PC-3 (cell line): ENCODE measurements at regions not wholly inside any gene's neighbourhood (a gene's known extent, or its start where the extent isn't known, plus 50 kb on each side); places are given as distances from the start of the nearest gene placed in this dataset.

Experiments used
- ATAC-seq: fragments of 200-7000 bp; cut with Tn5 transposase; 2 replicates; pipeline ENCODE4 v1.9.1; 2020; ENCODE audit warnings: mild to moderate bottlenecking, moderate library complexity
- BruUV-seq: library from RNA; stranded (reverse); fragments of 400-500 nt; replicated peaks from 2 replicates; lab custom pipeline; 2021; lab: Mats Ljungman, UMichigan
- CTCF ChIA-PET: fragments of 300-600 bp; sonication (Branson Sonifier 250); formaldehyde crosslinking; loops from one replicate; lab custom pipeline; 2022; ENCODE audit warnings: antibody characterized with exemption; lab: Charles Lee
- POLR2A ChIA-PET: fragments of 300-600 bp; sonication (Branson Sonifier 250); formaldehyde crosslinking; loops from one replicate; lab custom pipeline; 2022; ENCODE audit warnings: antibody characterized with exemption; ENCODE audit not compliant: unreplicated experiment; lab: Charles Lee
- DNase-seq: peaks from one replicate; pipeline ENCODE4 v3.0.0-alpha.2; 2015
- H2AFZ ChIP-seq: fragments of 300-600 bp; sonication (generic); 2 replicates; pipeline ENCODE4 v1.6.0; 2016; ENCODE audit warnings: antibody characterized with exemption, low read length
- H3F3A ChIP-seq: fragments of 300-600 bp; sonication (generic); one replicate; pipeline ENCODE4 v1.6.0; 2017; ENCODE audit warnings: antibody characterized with exemption, low read length, control low read depth, mild to moderate bottlenecking; ENCODE audit not compliant: unreplicated experiment
- H3K27ac ChIP-seq: fragments of 300-600 bp; sonication (generic); 2 replicates; pipeline ENCODE4 v1.5.1; 2016; ENCODE audit warnings: mild to moderate bottlenecking, low read length
- H3K27me3 ChIP-seq: fragments of 300-600 bp; sonication (generic); 2 replicates; pipeline ENCODE4 v1.6.1; 2016; ENCODE audit warnings: low read length, mixed read lengths
- H3K36me3 ChIP-seq: fragments of 300-600 bp; sonication (generic); 2 replicates; pipeline ENCODE4 v1.6.1; 2016; ENCODE audit warnings: low read depth, mixed run types, low read length, mixed read lengths
- H3K4me1 ChIP-seq: fragments of 300-600 bp; sonication (generic); 2 replicates; pipeline ENCODE4 v1.5.1; 2016; ENCODE audit warnings: low read length; ENCODE audit not compliant: insufficient read depth
- H3K4me2 ChIP-seq: fragments of 300-600 bp; sonication (generic); 2 replicates; pipeline ENCODE4 v1.6.0; 2016; ENCODE audit warnings: low read length
- H3K4me3 ChIP-seq: fragments of 300-600 bp; sonication (generic); 2 replicates; pipeline ENCODE4 v1.5.1; 2016; ENCODE audit warnings: mild to moderate bottlenecking, low read length, mixed read lengths
- H3K79me2 ChIP-seq: fragments of 300-600 bp; sonication (generic); 2 replicates; pipeline ENCODE4 v1.6.1; 2017; ENCODE audit warnings: low read length, mixed read lengths
- H3K9ac ChIP-seq: fragments of 300-600 bp; sonication (generic); 2 replicates; pipeline ENCODE4 v1.6.0; 2016; ENCODE audit warnings: mild to moderate bottlenecking, low read length
- H3K9me2 ChIP-seq: fragments of 300-600 bp; sonication (generic); replicated peaks from 2 replicates; pipeline ENCODE4 v1.6.1; 2016; ENCODE audit warnings: mixed run types, low read length, mixed read lengths
- H3K9me3 ChIP-seq: fragments of 300-600 bp; sonication (generic); 2 replicates; pipeline ENCODE4 v1.6.1; 2016; ENCODE audit warnings: low read length, mixed read lengths
- H4K20me1 ChIP-seq: fragments of 300-600 bp; sonication (generic); 2 replicates; pipeline ENCODE4 v1.6.1; 2016; ENCODE audit warnings: low read length, mixed read lengths
- EZH2 ChIP-seq: fragments of 300-600 bp; sonication (generic); IDR thresholded peaks from one replicate; pipeline ENCODE4 v1.6.1; 2017; ENCODE audit warnings: antibody characterized with exemption, mild to moderate bottlenecking, low read length; ENCODE audit not compliant: unreplicated experiment
- EZH2phosphoT487 ChIP-seq: fragments of 300-600 bp; sonication (generic); IDR thresholded peaks from 2 replicates; pipeline ENCODE4 v1.6.1; 2018; ENCODE audit warnings: mild to moderate bottlenecking, antibody characterized with exemption, low read length, borderline replicate concordance
- intact Hi-C: fragments of 100-400 bp; cut with micrococcal nuclease; formaldehyde crosslinking; loops from 2 replicates; pipeline ENCODE4 v1.9.0; 2023
- TF ChIP-seq, protein P1 (sequence below): fragments of 300-600 bp; sonication (generic); conservative IDR thresholded peaks from 2 replicates; pipeline ENCODE4 v1.5.1; 2017; ENCODE audit warnings: antibody characterized with exemption, low read depth, mild to moderate bottlenecking, low read length

DNA sequence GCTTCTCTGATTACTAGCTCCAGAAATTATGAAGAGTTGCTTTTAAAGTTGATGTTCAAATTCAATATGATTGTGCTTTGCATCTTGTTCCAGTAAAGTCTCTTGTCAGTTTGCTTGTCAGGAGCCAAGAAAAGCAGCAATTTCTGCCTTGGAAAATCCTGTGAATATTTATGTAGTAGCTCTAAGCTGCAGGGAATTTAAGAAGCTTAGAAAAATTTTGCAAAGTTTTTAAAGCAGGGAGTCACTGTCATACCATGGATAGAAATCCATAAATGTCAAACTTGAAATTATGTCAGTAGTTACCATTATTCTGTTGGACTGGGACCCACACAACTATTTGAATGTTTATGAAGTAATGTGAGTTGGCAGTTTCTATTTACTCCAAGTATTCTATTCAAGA lies 169.3 kb downstream of the TMEM200C start:
- POLR2A ChIA-PET: no interaction called here
- intact Hi-C loops: no loop called here
- Histone ChIP-seq H3K27ac (no peak overlapping the region), H3K79me2 (no peaks in the 10 kb centered on the region), H3K9me2 (no peaks in the 10 kb centered on the region), H3K36me3 (no peaks in the 10 kb centered on the region), H3K9ac (no peak overlapping the region), H3K4me1 (no peaks in the 10 kb centered on the region), H2AFZ (no peak overlapping the region), H3K27me3 (peaks cover 56% of the 10 kb centered on the region), H3K4me2 (no peak overlapping the region), H3K9me3 (no peaks in the 10 kb centered on the region), H3K4me3 (no peak overlapping the region), H3F3A (no peaks in the 10 kb centered on the region), H4K20me1 (no peaks in the 10 kb centered on the region)
- CTCF ChIA-PET: no interaction called here
- TF ChIP-seq EZH2 (no peak), EZH2phosphoT487 (no peak)
- TF ChIP-seq, protein P1, sequence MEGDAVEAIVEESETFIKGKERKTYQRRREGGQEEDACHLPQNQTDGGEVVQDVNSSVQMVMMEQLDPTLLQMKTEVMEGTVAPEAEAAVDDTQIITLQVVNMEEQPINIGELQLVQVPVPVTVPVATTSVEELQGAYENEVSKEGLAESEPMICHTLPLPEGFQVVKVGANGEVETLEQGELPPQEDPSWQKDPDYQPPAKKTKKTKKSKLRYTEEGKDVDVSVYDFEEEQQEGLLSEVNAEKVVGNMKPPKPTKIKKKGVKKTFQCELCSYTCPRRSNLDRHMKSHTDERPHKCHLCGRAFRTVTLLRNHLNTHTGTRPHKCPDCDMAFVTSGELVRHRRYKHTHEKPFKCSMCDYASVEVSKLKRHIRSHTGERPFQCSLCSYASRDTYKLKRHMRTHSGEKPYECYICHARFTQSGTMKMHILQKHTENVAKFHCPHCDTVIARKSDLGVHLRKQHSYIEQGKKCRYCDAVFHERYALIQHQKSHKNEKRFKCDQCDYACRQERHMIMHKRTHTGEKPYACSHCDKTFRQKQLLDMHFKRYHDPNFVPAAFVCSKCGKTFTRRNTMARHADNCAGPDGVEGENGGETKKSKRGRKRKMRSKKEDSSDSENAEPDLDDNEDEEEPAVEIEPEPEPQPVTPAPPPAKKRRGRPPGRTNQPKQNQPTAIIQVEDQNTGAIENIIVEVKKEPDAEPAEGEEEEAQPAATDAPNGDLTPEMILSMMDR: no peak
- no peak for DNase-seq
- BruUV-seq: no TSS peak
- no peak for ATAC-seq

DNA sequence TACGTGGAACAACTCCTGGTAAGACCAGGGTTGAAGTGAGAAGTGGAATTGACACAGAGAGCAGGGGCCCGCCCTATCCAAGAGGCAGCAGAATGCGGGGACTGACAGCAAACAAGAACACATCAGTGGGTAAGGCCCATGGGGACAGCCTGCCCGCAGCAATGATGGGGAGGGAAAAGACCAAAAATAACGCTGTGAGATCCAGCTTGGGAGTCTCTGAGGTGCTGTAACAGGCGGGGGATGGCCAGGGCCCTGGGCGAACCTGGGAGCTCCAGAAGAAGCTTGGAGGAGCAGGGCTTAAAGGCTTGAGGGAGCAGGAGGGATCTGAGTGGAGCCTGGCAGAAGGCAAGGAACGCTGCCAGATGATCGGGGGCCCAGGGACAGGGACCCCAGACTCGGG lies 173.4 kb downstream of the TMEM200C start:
- H3K9me3 ChIP-seq: no peaks in the 10 kb centered on the region
- no peak overlapping the region for H3K27ac ChIP-seq
- ChIA-PET CTCF (no interaction called here), POLR2A (no interaction called here)
- H3K4me1 ChIP-seq: no peaks in the 10 kb centered on the region
- H3K79me2 ChIP-seq: no peaks in the 10 kb centered on the region
- H3K27me3 ChIP-seq: peaks cover 39% of the 10 kb centered on the region
- BruUV-seq: no TSS peak
- intact Hi-C loops: no loop called here
- H3K9me2 ChIP-seq: no peaks in the 10 kb centered on the region
- no peaks in the 10 kb centered on the region for H4K20me1 ChIP-seq
- DNase-seq (no peak), ATAC-seq (no peak)
- no peak overlapping the region for H3K9ac ChIP-seq
- H3K36me3 ChIP-seq: no peaks in the 10 kb centered on the region
- TF ChIP-seq EZH2phosphoT487 (no peak), EZH2 (no peak)
- TF ChIP-seq, protein P1: no peak
- H3K4me2 ChIP-seq: no peak overlapping the region
- no peak overlapping the region for H3K4me3 ChIP-seq
- H2AFZ ChIP-seq: no peak overlapping the region
- H3F3A ChIP-seq: no peaks in the 10 kb centered on the region

DNA sequence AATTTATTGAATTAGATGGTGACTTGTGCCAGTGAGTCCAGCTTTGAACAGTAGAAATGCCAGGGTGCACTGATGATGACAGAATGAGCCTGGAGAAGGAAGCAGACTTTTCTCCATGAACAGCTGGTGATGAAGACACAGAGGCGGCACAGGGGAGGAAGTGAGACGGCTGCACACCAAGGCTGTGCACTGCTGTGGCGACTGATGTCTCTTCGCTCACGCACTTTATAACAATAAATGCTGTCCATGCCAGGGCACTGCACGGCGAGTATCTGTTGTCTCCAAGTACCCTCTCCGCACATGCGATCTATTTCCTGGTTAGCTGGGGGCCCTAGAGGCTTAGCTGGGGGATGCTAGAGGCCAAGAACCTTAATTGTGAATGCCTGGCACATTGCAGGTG lies 175.2 kb downstream of the TMEM200C start:
- H3K79me2 ChIP-seq: no peaks in the 10 kb centered on the region
- no peak overlapping the region for H3K9ac ChIP-seq
- no peak overlapping the region for H3K4me2 ChIP-seq
- DNase-seq (no peak), ATAC-seq (no peak)
- no peak overlapping the region for H2AFZ ChIP-seq
- TF ChIP-seq, protein P1: no peak
- TF ChIP-seq EZH2phosphoT487: no peak
- TF ChIP-seq EZH2: no peak
- H3K4me1 ChIP-seq: no peaks in the 10 kb centered on the region
- ChIA-PET CTCF (no interaction called here), POLR2A (no interaction called here)
- BruUV-seq: no TSS peak
- H3K27ac ChIP-seq: no peak overlapping the region
- peaks cover 37% of the 10 kb centered on the region for H3K27me3 ChIP-seq
- H3K9me2 ChIP-seq: no peaks in the 10 kb centered on the region
- no peak overlapping the region for H3K4me3 ChIP-seq
- no peaks in the 10 kb centered on the region for H3K36me3 ChIP-seq
- no peaks in the 10 kb centered on the region for H3F3A ChIP-seq
- intact Hi-C loops: no loop called here
- no peaks in the 10 kb centered on the region for H4K20me1 ChIP-seq
- no peaks in the 10 kb centered on the region for H3K9me3 ChIP-seq
